Activated CD4-positive, alpha-beta T cell treated with anti-CD3 and anti-CD28 coated beads, Interleukin-2, amount 50 U/mL, for 48 hours (primary cell): ENCODE measurements at regions not wholly inside any gene's neighbourhood (a gene's known extent, or its start where the extent isn't known, plus 50 kb on each side); places are given as distances from the start of the nearest gene placed in this dataset.
"Not testable (repeated sequence)": the region's sequence is repeated elsewhere in the genome, so short reads cannot be mapped to it uniquely, and the experiment has no call there.

Experiments
- DNase-seq, 2 experiments: peaks; one replicate each; pipeline ENCODE4 v3.0.0-alpha.2; 2020

- no peak for DNase-seq
Observed at GRCh38 chr5:158245513-158245912, 386.6 kb upstream of the CLINT1 start.

DNA sequence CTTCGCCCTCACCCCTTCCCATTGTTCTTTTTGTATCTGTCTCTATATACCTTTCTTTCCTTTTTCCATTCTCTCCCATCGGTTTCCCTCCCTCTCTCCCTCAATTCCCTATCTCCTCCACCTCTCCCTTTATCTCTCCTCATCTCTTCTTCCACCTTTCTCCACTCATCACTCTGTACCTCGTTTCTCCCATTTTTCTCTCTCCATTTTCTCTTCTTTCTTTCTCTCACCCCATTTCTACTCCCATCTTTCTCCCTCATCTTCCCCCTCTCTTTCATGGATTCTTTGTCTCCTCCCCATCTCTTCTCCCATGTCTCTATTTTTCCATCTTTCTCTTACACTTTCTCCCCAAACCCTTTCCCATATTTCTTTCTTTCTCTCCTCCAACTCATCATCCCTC, 385.9 kb upstream of the CLINT1 start:
- no peak for DNase-seq

DNA sequence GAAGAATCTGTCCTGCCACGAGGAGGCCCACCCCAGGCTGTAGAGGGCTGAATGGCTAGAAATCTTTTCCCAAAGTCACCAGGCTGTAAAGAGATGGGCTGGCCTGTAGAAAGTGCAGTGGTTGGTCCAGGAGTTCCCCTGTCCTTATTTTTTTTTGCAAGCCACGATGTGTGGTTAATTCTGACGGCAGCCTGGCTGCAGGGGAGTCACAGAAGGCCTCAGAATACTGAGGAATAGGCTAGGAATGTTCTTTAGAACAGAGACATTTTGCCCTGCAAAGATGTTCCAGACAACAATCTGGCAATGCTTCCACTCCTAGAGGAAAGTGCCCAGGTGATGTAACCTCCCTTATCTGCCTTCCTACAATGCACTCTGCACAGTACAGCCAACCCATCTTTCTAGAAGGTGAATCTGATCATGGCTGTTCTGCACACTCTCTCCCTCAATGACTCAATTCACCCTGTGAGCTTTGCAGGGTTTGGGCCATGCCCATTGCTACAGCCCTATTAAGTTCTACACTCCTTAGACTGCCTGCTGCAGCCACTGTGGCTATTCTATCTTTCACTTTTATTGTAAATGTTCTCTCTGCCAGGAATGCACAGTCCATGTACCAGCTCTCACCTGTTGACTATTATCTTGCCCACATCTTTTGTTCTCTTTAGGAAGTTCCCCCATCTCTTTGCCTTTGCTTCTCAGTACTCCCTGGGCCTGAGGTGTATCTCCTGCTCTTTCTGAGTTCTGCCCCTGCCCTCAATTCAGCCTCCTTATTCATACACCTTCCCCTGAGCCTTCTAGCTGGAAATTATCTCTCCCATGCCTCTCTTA, 377.8 kb upstream of the CLINT1 start:
- no peak for DNase-seq

GRCh38 chr5:158235159-158235547, 376.2 kb upstream of the CLINT1 start:
- DNase-seq: no peak

- DNase-seq: no peak
Observed at GRCh38 chr5:158234323-158235158, 375.6 kb upstream of the CLINT1 start.

DNA sequence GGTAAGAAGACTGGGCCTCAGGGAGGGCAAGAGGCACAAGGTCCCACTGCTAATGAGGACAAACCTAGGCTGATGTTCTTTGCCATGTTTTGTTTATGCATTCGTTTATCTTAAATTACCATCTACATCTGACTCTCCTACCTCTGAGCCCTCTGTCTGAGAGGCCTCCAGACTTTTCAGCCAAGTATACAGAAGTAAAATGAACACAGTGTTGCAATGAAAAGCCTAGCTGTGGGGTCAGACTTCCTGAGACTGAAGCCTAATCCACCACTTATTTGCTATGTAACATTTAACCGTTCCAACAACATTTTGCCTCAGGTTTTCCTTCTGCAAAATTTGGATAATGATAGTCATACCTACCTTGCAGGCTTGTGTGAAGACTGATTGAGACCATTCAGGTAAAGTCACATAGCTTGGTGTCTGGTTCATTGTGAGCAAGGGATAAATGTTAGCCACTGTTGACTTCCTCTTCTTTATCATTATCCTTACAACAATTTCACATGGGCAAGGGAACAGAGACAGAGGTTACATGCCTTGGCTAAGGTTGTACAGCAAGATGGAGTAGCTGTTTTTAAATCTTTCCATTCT, 374.9 kb upstream of the CLINT1 start:
- DNase-seq: no peak

DNA sequence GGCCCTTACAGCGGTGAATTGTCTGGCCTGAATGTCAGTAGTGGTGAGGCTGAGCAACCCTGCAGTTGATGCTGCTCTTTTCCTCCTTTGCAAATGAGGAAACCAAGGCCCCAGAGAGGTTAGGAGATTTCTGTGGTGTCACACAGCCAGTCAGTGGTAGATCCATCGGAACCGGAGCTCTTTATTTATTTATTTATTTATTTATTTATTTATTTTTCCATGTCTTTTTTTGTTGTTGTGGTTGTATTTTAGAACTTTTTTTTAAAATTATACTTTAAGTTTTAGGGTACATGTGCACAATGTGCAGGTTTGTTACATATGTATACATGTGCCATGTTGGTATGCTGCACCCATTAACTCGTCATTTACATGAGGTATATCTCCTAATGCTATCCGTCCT, 368.4 kb upstream of the CLINT1 start:
- not testable (repeated sequence) for DNase-seq

- no peak for DNase-seq
Observed at GRCh38 chr5:158226496-158226895, 367.6 kb upstream of the CLINT1 start.

- DNase-seq: no peak
Observed at GRCh38 chr5:158224253-158224652, 365.3 kb upstream of the CLINT1 start.

- DNase-seq: no peak
Observed at GRCh38 chr5:158223054-158223600, 364.2 kb upstream of the CLINT1 start.

DNA sequence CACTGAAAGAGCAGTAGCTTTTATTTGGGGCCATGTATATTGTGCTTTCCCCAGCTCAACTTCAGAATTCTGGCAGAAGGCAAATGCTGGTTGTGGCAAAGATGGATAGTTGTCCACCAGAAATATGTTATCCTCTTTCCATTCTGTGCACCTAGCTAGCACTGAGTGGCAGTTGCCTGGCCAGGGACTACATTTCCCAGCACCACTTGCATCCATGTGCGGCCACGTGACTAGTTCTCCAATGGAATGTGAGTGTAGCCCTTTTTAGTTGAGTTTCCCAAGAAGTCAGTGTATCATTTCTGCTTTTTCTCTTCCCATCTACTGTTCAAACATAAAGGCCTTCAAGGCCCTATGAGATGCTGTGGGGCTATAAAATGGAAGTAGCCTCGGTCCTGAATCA, 354.0 kb upstream of the CLINT1 start:
- DNase-seq: no peak

DNA sequence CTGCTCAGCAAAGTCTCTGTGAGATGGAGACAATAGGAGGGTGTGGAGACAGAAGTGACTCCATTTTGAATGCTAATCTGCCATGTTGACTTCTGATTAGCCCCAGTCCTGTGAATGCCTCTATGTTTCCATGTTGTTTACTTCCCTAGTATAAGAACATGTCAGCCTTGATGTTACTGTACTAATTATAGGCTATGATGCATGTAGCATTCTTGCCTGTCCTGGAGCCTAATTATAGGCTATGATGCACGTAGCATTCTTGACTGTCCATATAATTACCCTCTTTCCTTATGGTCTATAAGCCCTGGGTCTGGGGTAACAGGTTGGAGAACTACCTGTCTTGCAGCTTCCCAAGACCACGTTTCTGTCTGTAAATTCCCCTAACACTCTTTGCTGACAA, 353.3 kb upstream of the CLINT1 start:
- no peak for DNase-seq

DNA sequence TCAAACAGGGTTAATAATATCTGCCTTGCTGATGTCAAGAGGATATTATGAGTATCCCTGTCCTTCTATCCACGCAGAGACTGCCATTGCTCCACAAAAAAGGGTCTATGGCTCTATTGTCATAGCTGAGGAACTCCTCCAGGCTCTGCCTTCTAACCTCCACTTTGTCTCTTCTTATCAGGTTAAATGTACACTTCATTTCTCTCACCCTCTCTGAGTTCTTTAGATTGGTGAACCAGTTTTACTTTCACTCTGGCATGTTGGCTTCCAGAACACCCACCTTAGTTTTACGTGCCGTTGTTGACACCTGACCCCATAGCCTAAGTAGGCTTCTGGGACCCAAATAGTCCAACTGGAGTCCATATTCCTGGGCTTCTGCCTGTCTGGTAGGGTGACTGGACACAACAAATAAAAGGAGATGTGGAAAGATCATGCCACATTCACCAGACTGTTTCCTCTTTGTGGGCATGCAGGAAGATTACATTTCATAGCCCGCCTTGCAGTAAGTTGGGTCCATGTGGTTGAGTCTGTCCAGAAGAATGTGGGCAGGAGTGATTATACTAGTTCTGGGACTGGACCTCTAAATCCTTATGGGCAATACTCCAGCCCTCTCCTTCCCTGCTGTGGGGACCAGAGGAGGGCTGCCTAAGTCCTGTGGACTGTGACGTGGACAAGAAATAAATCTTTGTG, 350.4 kb upstream of the CLINT1 start:
- no peak for DNase-seq

GRCh38 chr5:158207733-158208132, 348.8 kb upstream of the CLINT1 start:
- DNase-seq: no peak

GRCh38 chr5:158205992-158206391, 347.0 kb upstream of the CLINT1 start:
- DNase-seq: no peak

DNA sequence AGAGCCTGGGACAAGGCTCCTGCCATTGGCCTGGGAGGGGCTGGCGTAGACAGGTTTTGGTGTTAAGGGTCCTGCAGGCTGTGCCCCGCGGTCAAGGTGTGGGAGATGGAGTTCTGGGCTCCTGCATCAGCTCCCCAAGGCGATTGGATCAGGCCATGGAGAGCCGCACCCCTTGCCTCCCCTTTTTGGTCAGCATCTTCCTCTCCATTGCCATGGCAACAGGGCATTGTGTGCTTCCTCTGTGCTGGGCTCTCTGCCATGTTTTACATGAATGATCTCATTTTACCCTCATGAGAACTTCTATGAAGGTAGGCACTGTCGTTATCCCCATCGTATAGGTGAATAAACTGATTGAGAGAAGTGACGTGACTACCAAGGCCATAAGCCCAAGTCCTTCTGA, 344.3 kb upstream of the CLINT1 start:
- no peak for DNase-seq

DNA sequence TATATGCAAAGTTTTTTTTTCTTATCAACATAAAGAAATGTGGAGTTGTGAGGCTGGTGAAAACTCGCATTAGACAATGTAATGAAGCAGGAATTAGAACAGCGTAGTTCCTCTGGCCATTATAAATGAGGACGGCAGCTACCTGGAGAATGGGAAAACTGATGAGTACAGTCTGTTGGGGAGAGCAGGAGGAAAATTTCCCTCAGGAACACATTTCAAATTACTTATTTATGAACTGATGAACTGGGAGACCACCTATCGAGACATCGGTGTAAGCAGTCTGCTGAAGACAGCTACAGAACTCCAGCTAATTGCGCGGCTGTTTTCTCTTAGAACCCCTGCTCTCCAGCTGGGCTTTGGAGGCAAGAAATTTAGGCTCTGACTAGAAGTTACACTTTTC, 343.9 kb upstream of the CLINT1 start:
- DNase-seq: no peak

DNA sequence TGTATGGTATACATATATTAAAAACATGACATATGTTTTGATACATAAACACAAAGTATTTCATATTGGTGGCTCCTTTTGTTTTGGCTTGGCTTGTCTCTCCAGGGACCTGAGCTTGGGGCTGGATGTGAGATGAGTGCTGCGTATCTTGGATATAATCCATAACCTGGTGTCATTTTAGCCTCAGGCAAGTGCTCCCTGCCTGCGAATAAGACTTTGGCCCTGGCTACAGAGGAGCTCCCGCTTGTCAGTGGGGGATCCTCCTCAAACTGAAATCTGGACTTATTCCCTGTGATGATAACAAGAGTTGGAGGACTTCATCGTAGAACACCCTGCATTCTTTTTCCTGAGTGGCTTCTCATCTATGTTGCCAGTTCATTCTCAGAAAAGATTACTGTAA, 341.7 kb upstream of the CLINT1 start:
- no peak for DNase-seq

DNA sequence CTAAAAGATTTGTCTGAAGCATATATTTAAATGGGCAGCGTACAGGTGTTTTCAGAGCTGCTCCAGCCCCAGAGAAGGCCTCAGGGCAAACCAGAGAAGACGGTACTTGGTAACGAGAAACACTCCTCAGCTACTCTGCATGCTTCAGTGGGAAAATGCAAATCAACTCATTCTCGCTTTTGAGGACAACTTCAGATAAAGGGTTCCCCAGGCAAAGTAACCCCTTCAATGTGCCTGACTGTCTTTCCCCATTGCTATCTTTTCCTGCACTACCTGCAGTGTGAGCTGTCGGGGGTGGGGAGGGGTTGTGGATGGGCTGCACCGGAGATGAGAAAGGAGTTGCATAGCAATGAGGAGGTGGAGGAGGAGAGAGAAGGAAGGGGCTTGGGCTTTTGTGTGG, 339.7 kb upstream of the CLINT1 start:
- DNase-seq: no peak

DNA sequence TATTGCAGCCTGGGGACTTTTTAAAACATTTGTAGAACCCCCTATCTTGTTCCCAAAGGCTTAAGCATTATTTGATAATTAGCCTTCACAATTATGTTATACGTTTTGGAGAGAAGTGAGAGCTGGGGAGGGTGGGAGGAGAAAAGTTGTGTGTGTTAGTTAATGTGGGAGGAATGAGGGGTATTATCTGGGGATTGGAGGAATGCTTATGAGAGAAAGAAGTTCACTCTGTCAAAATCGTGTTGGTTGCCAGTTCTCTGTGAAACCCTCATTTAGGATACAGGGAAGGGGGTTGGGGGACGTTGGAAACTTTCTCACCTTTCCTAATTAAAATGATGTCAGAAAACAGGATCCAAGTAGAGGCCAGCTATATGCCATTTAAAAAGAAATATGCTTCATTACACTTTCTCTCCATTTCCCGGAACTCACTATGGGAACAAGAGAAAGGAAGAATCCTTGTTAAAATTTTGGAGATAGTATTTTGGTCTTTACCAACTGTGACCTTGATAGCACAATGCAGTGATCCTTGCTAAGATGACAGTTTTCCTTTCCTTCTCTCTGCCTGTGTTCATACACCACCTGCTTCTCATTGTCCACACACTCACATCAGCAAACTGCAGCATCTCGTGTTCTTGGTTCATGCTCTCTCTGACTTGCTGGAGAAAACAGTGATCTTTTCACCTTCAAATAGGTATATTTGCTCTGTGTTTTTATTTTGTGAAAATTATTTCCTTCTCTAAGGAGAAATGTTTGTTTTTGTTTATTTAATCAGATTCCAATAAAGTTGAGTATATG, 336.7 kb upstream of the CLINT1 start:
- no peak for DNase-seq

DNA sequence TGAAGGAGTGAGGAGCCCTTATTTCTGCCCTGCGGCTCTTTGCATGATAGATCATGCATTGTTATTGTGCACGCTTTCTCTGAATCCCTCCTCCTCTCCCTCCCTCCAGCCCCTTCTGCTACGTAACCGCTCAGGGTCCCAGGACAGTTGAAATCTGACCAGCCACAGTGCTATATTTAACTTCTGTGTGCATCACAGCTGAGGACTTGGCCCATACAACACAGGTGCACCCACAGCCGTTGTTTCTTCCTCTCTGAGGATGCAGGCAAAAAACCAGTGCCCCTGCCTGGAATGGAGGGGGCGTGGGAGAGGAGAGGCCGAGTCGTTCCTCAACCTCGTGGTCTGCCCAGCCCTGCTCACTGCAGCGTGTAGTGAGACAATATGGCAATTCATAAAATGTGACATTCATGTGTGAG, 335.6 kb upstream of the CLINT1 start:
- no peak for DNase-seq

GRCh38 chr5:158193395-158193794, 334.4 kb upstream of the CLINT1 start:
- not testable (repeated sequence) for DNase-seq
